GM23248 (cell line): ENCODE measurements at regions not wholly inside any gene's neighbourhood (a gene's known extent, or its start where the extent isn't known, plus 50 kb on each side); places are given as distances from the start of the nearest gene placed in this dataset.
"Not testable (repeated sequence)": the region's sequence is repeated elsewhere in the genome, so short reads cannot be mapped to it uniquely, and the experiment has no call there.

Experiments used
- DNase-seq: peaks from one replicate; pipeline ENCODE4 v3.0.0-alpha.2; 2015
- H2AFZ ChIP-seq: fragments of 200-600 bp; sonication (generic); 2 replicates; pipeline ENCODE4 v1.6.1; 2016; ENCODE audit warnings: antibody characterized with exemption
- H3F3A ChIP-seq: fragments of 200-600 bp; sonication (generic); 2 replicates; pipeline ENCODE4 v1.6.1; 2016; ENCODE audit warnings: mild to moderate bottlenecking, antibody characterized with exemption, mixed run types; ENCODE audit not compliant: insufficient read depth
- H3K27ac ChIP-seq: fragments of 200-600 bp; sonication (generic); 2 replicates; pipeline ENCODE4 v1.5.1; 2016; ENCODE audit warnings: mild to moderate bottlenecking
- H3K27me3 ChIP-seq: fragments of 200-600 bp; sonication (generic); replicated peaks from 2 replicates; pipeline ENCODE4 v1.6.1; 2016; ENCODE audit warnings: mild to moderate bottlenecking; ENCODE audit not compliant: insufficient read depth
- H3K36me3 ChIP-seq: fragments of 200-600 bp; sonication (generic); 2 replicates; pipeline ENCODE4 v1.6.1; 2016; ENCODE audit warnings: low read depth, mild to moderate bottlenecking
- H3K4me1 ChIP-seq: fragments of 200-600 bp; sonication (generic); 2 replicates; pipeline ENCODE4 v1.6.1; 2016; ENCODE audit warnings: mild to moderate bottlenecking; ENCODE audit not compliant: insufficient read depth
- H3K4me2 ChIP-seq: fragments of 200-600 bp; sonication (generic); one replicate; pipeline ENCODE4 v1.6.1; 2016; ENCODE audit warnings: mild to moderate bottlenecking; ENCODE audit not compliant: unreplicated experiment
- H3K4me3 ChIP-seq: fragments of 200-600 bp; sonication (generic); 2 replicates; pipeline ENCODE4 v1.5.1; 2016; ENCODE audit warnings: mild to moderate bottlenecking
- H3K79me2 ChIP-seq: fragments of 200-600 bp; sonication (generic); 2 replicates; pipeline ENCODE4 v1.6.1; 2016; ENCODE audit warnings: mild to moderate bottlenecking; ENCODE audit not compliant: insufficient read depth
- H3K9ac ChIP-seq: fragments of 200-600 bp; sonication (generic); 2 replicates; pipeline ENCODE4 v1.6.1; 2016; ENCODE audit warnings: mild to moderate bottlenecking
- H3K9me2 ChIP-seq: fragments of 200-600 bp; sonication (generic); 2 replicates; pipeline ENCODE4 v1.6.1; 2016; ENCODE audit warnings: mixed run types, mild to moderate bottlenecking, moderate library complexity; ENCODE audit not compliant: insufficient read depth
- H3K9me3 ChIP-seq: fragments of 200-600 bp; sonication (generic); one replicate; pipeline ENCODE4 v1.6.1; 2017; ENCODE audit warnings: low read depth
- H4K20me1 ChIP-seq: fragments of 200-600 bp; sonication (generic); 2 replicates; pipeline ENCODE4 v1.6.0; 2016; ENCODE audit not compliant: insufficient read depth
- EZH2 ChIP-seq: fragments of 200-600 bp; sonication (generic); IDR thresholded peaks from 2 replicates; pipeline ENCODE4 v1.6.1; 2018; ENCODE audit warnings: antibody characterized with exemption, mild to moderate bottlenecking; ENCODE audit not compliant: insufficient read depth, poor library complexity, severe bottlenecking
- EZH2phosphoT487 ChIP-seq: fragments of 200-600 bp; sonication (generic); IDR thresholded peaks from 2 replicates; pipeline ENCODE4 v1.6.1; 2018; ENCODE audit warnings: antibody characterized with exemption, moderate library complexity, mild to moderate bottlenecking, low read depth; ENCODE audit not compliant: insufficient read depth
- WGBS, 2 experiments: methylation state at CpG; one replicate each; pipeline ENCODE4 v1.1.6; 2015 to 2017; ENCODE audit warnings: low lambda C conversion rate in 2 of 2, low coverage in 1 of 2; ENCODE audit errors: missing lambda C conversion rate in 2 of 2; 5-methylcytosine and 5-hydroxymethylcytosine counted together
- in situ Hi-C: fragments of 300-500 bp; cut with MboI; formaldehyde crosslinking; loops from 2 replicates; pipeline ENCODE4 v1.15.0; 2020

DNA sequence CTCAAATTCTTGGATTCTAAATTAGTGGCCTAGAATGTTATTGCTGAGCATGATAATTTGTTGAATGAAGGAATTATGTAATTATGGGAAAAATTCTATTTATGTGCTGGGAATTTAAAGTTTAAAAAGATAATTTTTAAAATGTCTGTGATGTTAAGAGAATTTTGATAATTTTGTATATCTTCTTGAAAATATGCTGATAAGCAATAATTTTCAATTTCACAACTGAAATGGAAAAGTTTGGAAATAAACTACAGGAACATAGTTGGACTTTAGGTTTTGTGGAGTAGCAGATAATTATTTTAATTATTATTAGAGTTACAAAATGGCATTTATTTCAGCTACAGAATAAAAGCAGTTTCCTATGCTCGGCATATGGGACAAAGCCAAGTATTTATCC is 268.5 kb upstream of the TPK1 start:
- H3K9me2 ChIP-seq = no peaks in the 10 kb centered on the region
- H2AFZ ChIP-seq = no peak overlapping the region
- H3F3A ChIP-seq = no peaks in the 10 kb centered on the region
- no peak overlapping the region for H3K4me3 ChIP-seq
- TF ChIP-seq EZH2phosphoT487 = no peak
- 18 to 40% methylated on average over 1 of the region's 1 CpG for WGBS, 2 experiments
- no peaks in the 10 kb centered on the region for H3K27me3 ChIP-seq
- no peaks in the 10 kb centered on the region; the same call in 1 of the 2 replicates for H4K20me1 ChIP-seq
- no peak overlapping the region for H3K4me2 ChIP-seq
- no peaks in the 10 kb centered on the region for H3K4me1 ChIP-seq
- in situ Hi-C loops = no loop called here
- H3K36me3 ChIP-seq = no peaks in the 10 kb centered on the region
- H3K9ac ChIP-seq = no peak overlapping the region
- no peaks in the 10 kb centered on the region for H3K79me2 ChIP-seq
- no peaks in the 10 kb centered on the region for H3K9me3 ChIP-seq
- no peak overlapping the region for H3K27ac ChIP-seq
- DNase-seq = no peak

DNA sequence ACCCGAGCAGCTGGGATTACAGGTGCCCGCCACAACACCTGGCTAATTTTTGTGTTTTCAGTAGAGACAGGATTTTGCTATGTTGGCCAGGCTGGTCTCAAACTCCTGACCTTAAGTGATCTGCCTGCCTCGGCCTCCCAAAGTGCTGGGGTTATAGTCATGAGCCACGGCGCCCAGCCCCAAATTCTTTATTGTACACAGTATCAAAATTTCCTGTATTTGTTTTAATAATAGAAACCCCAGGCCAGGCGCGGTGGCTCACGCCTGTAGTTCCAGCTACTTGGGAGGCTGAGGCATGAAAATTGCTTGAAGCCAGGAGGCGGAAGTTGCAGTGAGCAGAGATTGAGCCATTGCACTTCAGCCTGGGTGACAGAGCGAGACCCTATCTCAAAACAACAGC is 266.3 kb upstream of the TPK1 start:
- in situ Hi-C loops, H3K36me3 ChIP-seq, H3K4me3 ChIP-seq, H3K4me1 ChIP-seq, H3K9me3 ChIP-seq, H3K9ac ChIP-seq, H3K4me2 ChIP-seq, H3K27ac ChIP-seq, H2AFZ ChIP-seq, H3F3A ChIP-seq, H3K79me2 ChIP-seq, H4K20me1 ChIP-seq, H3K27me3 ChIP-seq, H3K9me2 ChIP-seq, DNase-seq: not testable (repeated sequence)
- WGBS, 2 experiments = 45 to 49% methylated on average over 10 of the region's 10 CpGs

DNA sequence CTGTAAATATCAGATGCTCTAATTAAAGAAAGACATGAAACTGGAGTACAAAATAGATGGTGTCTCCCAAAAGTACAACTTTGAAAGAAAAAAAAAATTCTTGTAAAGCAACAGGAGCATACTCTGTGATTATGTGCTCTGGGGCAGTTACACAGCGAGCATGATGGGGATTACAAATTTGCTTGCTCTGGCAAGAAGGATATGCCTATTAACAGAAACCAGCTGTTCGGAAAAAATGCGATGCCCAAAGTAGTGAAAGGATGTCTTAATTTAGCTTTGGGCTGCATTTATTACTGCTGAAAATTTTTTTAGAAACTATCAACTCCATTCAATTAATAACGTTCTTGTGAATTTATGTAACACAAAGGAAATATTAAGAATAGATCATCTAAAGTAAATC is 256.9 kb upstream of the TPK1 start:
- Histone ChIP-seq H3F3A (no peaks in the 10 kb centered on the region), H3K79me2 (no peaks in the 10 kb centered on the region), H3K9ac (no peak overlapping the region), H3K9me3 (no peaks in the 10 kb centered on the region), H3K27me3 (no peaks in the 10 kb centered on the region), H3K4me1 (no peaks in the 10 kb centered on the region), H3K27ac (no peak overlapping the region), H3K9me2 (no peaks in the 10 kb centered on the region), H3K36me3 (no peaks in the 10 kb centered on the region), H3K4me3 (no peak overlapping the region), H2AFZ (no peak overlapping the region), H3K4me2 (no peak overlapping the region), H4K20me1 (no peaks in the 10 kb centered on the region)
- in situ Hi-C loops = no loop called here
- WGBS, 2 experiments = 1 to 4% methylated on average over 4 of the region's 4 CpGs
- TF ChIP-seq EZH2phosphoT487 = no peak
- no peak for TF ChIP-seq EZH2
- DNase-seq = no peak

DNA sequence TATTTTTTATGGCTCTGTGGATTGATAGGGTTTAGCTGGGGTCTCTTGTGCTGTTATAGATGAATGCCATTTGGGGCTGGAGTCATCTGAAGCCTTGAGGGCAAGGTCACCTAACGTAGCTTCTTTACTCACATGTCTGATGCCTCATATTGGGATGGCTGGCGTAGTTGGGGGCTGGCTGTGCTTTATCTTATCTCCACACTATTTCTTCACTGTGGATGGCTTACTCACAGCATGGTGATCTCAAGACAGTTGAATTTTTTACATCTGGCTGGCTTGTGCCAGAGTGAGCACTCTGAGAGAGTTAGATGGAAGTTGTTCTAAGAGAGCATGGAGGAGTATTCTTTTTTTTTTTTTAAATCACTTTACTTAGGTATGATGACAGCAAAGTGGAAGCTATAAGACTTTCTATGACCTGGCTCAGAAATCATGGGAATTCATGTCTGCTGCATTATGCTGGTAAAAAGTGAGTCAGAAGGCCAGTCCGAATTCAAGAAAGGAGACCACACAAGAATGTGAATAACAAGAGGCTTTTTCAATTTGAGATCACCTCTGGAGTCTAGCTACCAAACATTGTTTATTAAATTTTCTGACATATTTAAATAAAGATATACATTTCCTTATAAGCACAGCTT is 252.4 kb upstream of the TPK1 start:
- Histone ChIP-seq H3K36me3 (no peaks in the 10 kb centered on the region), H3K79me2 (no peaks in the 10 kb centered on the region), H3K27me3 (no peaks in the 10 kb centered on the region), H3K9me2 (no peaks in the 10 kb centered on the region), H3K4me1 (no peaks in the 10 kb centered on the region), H3K27ac (no peak overlapping the region), H2AFZ (no peak overlapping the region), H4K20me1 (no peaks in the 10 kb centered on the region), H3K9ac (no peak overlapping the region), H3K4me3 (no peak overlapping the region), H3K9me3 (no peaks in the 10 kb centered on the region), H3K4me2 (no peak overlapping the region), H3F3A (no peaks in the 10 kb centered on the region)
- 15 to 21% methylated on average over 3 of the region's 3 CpGs for WGBS, 2 experiments
- TF ChIP-seq EZH2 (no peak), EZH2phosphoT487 (no peak)
- in situ Hi-C loops = no loop called here
- DNase-seq = no peak
